Adrenal gland (tissue), 9 donors: ENCODE measurements at regions not wholly inside any gene's neighbourhood (a gene's known extent, or its start where the extent isn't known, plus 50 kb on each side); places are given as distances from the start of the nearest gene placed in this dataset.
A peak's percentile ranks its signal among the peaks of the same experiment; 100 is the strongest.

Experiments
- DNase-seq, 7 donors: peaks; one replicate each; pipeline ENCODE4 v3.0.0-alpha.2; 2019 to 2020
- H3K27ac ChIP-seq, 5 donors: fragments of 200-600 bp; sonication (generic) in 4 of 5; 1 replicate in 3 of 5; 2 replicates in 2 of 5; pipeline versions ENCODE4 v1.5.1 to v1.8.0; 2016 to 2020; ENCODE audit warnings: mild to moderate bottlenecking in 1 of 5
- H3K27me3 ChIP-seq: fragments of 200-600 bp; 2 replicates; pipeline ENCODE4 v1.8.0; 2021
- H3K36me3 ChIP-seq, 2 donors: fragments of 200-600 bp; replicated peaks in 1 of 2; 1 replicate in 1 of 2; 2 replicates in 1 of 2; pipeline versions ENCODE4 v1.5.1 to v1.8.0; 2018 to 2022
- H3K4me1 ChIP-seq, 2 donors: fragments of 200-600 bp; replicated peaks in 1 of 2; 1 replicate in 1 of 2; 2 replicates in 1 of 2; pipeline versions ENCODE4 v1.5.1 to v1.8.0; 2018 to 2021
- H3K4me3 ChIP-seq, 4 donors: fragments of 200-600 bp; sonication (generic) in 3 of 4; one replicate each; pipeline ENCODE4 v1.5.1; 2016 to 2018
- H3K9me3 ChIP-seq, 3 donors: fragments of 200-600 bp; sonication (generic) in 1 of 3; replicated peaks in 1 of 3; 1 replicate in 2 of 3; 2 replicates in 1 of 3; pipeline versions ENCODE4 v1.5.1 to v1.8.0; 2016 to 2021
- CTCF ChIP-seq, 6 experiments: fragments of 450-650 bp in 4 of 6; fragments of 200-600 bp in 2 of 6; sonication (generic) in 1 of 6; IDR thresholded peaks; 1 replicate in 5 of 6; 2 replicates in 1 of 6; pipeline versions ENCODE4 v1.5.1 to v1.8.0; 2016 to 2021; ENCODE audit warnings: antibody characterized with exemption in 6 of 6, mild to moderate bottlenecking in 2 of 6, moderate library complexity in 1 of 6
- POLR2A ChIP-seq, 2 donors: fragments of 450-650 bp; IDR thresholded peaks; one replicate each; pipeline ENCODE4 v1.6.1; 2017; ENCODE audit warnings: antibody characterized with exemption in 2 of 2, mild to moderate bottlenecking in 2 of 2, moderate library complexity in 1 of 2
- WGBS, 4 donors: extraction: QIAGEN DNeasy Blood & Tissue Kit in 2 of 4; methylation state at CpG; one replicate each; pipeline versions ENCODE4 v1.1.5 to v1.1.7; 2013 to 2017; 5-methylcytosine and 5-hydroxymethylcytosine counted together
- intact Hi-C, 2 donors: fragments of 100-400 bp; cut with DNase I; formaldehyde crosslinking; loops; one replicate each; pipeline versions ENCODE4 v1.14.1 to v1.15.0; 2022 to 2023
- donor health status: healthy with polysubstance abuse.
- donor health status: Bipolar disorder and iron deficiency.
- donor health status: DM: yes; HTN: yes; CAD: no.
- donor health status: DM: no; HTN: no; CAD: no.
- donor health status: DM: no; HTN: no; CAD: no.

GRCh38 chr1:117732956-117733355 is 127.1 kb downstream of the TENT5C start:
- 88 to 93% (median 90%) methylated on average over 7 of the region's 7 CpGs for WGBS, 4 donors
- DNase-seq: no peak
- Histone ChIP-seq H3K27me3 (no peaks in the 10 kb centered on the region), H3K36me3 (no peaks in the 10 kb centered on the region), H3K4me1 (peaks cover 0 to 12% of the 10 kb centered on the region in 2 donors), H3K27ac (no peak overlapping the region), H3K4me3 (no peak overlapping the region), H3K9me3 (no peaks in the 10 kb centered on the region)
- TF ChIP-seq POLR2A (IDR thresholded peaks at IDR 0.05) (no peak), CTCF (IDR thresholded peaks at IDR 0.05) (no peak)
- intact Hi-C loops: no loop called here

GRCh38 chr1:117734403-117734802 is 128.6 kb downstream of the TENT5C start:
- TF ChIP-seq POLR2A (IDR thresholded peaks at IDR 0.05) (no peak), CTCF (IDR thresholded peaks at IDR 0.05) (no peak)
- H3K4me3 ChIP-seq: no peak overlapping the region
- intact Hi-C loops: no loop called here
- H3K36me3 ChIP-seq: no peaks in the 10 kb centered on the region
- no peaks in the 10 kb centered on the region for H3K27me3 ChIP-seq
- peak overlapping the region in 1 of 5 donors; percentile 36 for H3K27ac ChIP-seq
- H3K4me1 ChIP-seq: peaks cover 0 to 12% of the 10 kb centered on the region in 2 donors
- no peaks in the 10 kb centered on the region for H3K9me3 ChIP-seq
- DNase-seq: no peak
- 64 to 100% (median 94%) methylated on average over 1 to 3 of the region's 3 CpGs for WGBS, 4 donors

GRCh38 chr1:117735045-117735992 is 129.5 kb downstream of the TENT5C start:
- H3K27me3 ChIP-seq: no peaks in the 10 kb centered on the region
- WGBS, 4 donors: 0 to 5% (median 3%) methylated on average over 2 of the region's 2 CpGs
- no peaks in the 10 kb centered on the region for H3K9me3 ChIP-seq
- no peaks in the 10 kb centered on the region for H3K36me3 ChIP-seq
- intact Hi-C loops: no loop called here
- TF ChIP-seq POLR2A (IDR thresholded peaks at IDR 0.05) (no peak), CTCF (IDR thresholded peaks at IDR 0.05) (no peak)
- H3K4me1 ChIP-seq: peaks cover 0 to 12% of the 10 kb centered on the region in 2 donors
- H3K4me3 ChIP-seq: peak overlapping the region in 2 of 4 donors; percentile 2 to 51
- DNase-seq: peak in 5 of 7 donors; percentile 40 to 72 (median 53)
- peak overlapping the region in 2 of 5 donors; percentile 36 to 57 for H3K27ac ChIP-seq

- DNase-seq: no peak
- intact Hi-C loops: no loop called here
- peaks cover 0 to 12% of the 10 kb centered on the region in 2 donors for H3K4me1 ChIP-seq
- H3K4me3 ChIP-seq: no peak overlapping the region
- no peaks in the 10 kb centered on the region for H3K9me3 ChIP-seq
- no peaks in the 10 kb centered on the region for H3K27me3 ChIP-seq
- H3K36me3 ChIP-seq: no peaks in the 10 kb centered on the region
- H3K27ac ChIP-seq: no peak overlapping the region
- no peak for TF ChIP-seq CTCF (IDR thresholded peaks at IDR 0.05)
- no peak for TF ChIP-seq POLR2A (IDR thresholded peaks at IDR 0.05)
- WGBS, 4 donors: 95 to 100% (median 95%) methylated on average over 1 of the region's 1 CpG
Observed at GRCh38 chr1:117739504-117739903, 133.7 kb downstream of the TENT5C start.
